Panc1 (cell line): ENCODE measurements at regions not wholly inside any gene's neighbourhood (a gene's known extent, or its start where the extent isn't known, plus 50 kb on each side); places are given as distances from the start of the nearest gene placed in this dataset.

Experiments
- ATAC-seq: fragments of 200-7000 bp; cut with Tn5 transposase; 2 replicates; pipeline ENCODE4 v1.9.1; 2020; ENCODE audit warnings: mild to moderate bottlenecking, moderate library complexity
- BruUV-seq: library from RNA; stranded (reverse); fragments of 400-500 nt; replicated peaks from 2 replicates; lab custom pipeline; 2021; lab: Mats Ljungman, UMichigan
- CTCF ChIA-PET: fragments of 300-600 bp; sonication (Branson Sonifier 250); formaldehyde crosslinking; loops from one replicate; lab custom pipeline; 2022; ENCODE audit warnings: antibody characterized with exemption; lab: Charles Lee
- POLR2A ChIA-PET: fragments of 300-600 bp; sonication (Branson Sonifier 250); formaldehyde crosslinking; loops from one replicate; lab custom pipeline; 2022; ENCODE audit warnings: antibody characterized with exemption; lab: Charles Lee
- DNase-seq: peaks from one replicate; pipeline ENCODE4 v3.0.0-alpha.2; 2010; ENCODE audit warnings: low read depth, low spot score
- H3K27ac ChIP-seq: 2 replicates; pipeline ENCODE4 v1.5.1; 2011; ENCODE audit warnings: mild to moderate bottlenecking, low read length, inconsistent platforms
- H3K27me3 ChIP-seq: fragments of 200-500 bp; sonication (Bioruptor generic); 2 replicates; pipeline ENCODE4 v1.6.0; 2014; ENCODE audit warnings: low read length, inconsistent platforms; ENCODE audit not compliant: control insufficient read depth, insufficient read depth
- H3K36me3 ChIP-seq: fragments of 200-500 bp; sonication (Bioruptor generic); 2 replicates; pipeline ENCODE4 v1.5.1; 2014; ENCODE audit warnings: inconsistent platforms, mild to moderate bottlenecking, low read length, moderate library complexity; ENCODE audit not compliant: control insufficient read depth, insufficient read depth
- H3K4me1 ChIP-seq: 2 replicates; pipeline ENCODE4 v1.5.1; 2011; ENCODE audit warnings: inconsistent platforms, mild to moderate bottlenecking, low read length, moderate library complexity; ENCODE audit not compliant: control insufficient read depth, insufficient read depth
- H3K4me3 ChIP-seq, 2 experiments: 2 replicates each; pipeline ENCODE4 v1.5.1; 2011 to 2012; ENCODE audit warnings: low read depth in 2 of 2, low read length in 2 of 2, mild to moderate bottlenecking in 2 of 2, inconsistent platforms in 1 of 2, moderate library complexity in 1 of 2
- H3K9me3 ChIP-seq: fragments of 200-500 bp; sonication (Bioruptor generic); 2 replicates; pipeline ENCODE4 v1.5.1; 2014; ENCODE audit warnings: low read depth, mild to moderate bottlenecking, inconsistent platforms, low read length, moderate library complexity; ENCODE audit not compliant: control insufficient read depth, insufficient read depth
- POLR2AphosphoS5 ChIP-seq: IDR thresholded peaks from 2 replicates; pipeline ENCODE4 v1.6.1; 2012; ENCODE audit warnings: mild to moderate bottlenecking, low read depth, low read length, moderate library complexity
- SIN3A ChIP-seq: IDR thresholded peaks from 2 replicates; pipeline ENCODE4 v1.6.1; 2012; ENCODE audit warnings: low read depth, mild to moderate bottlenecking, low read length, moderate library complexity, borderline replicate concordance; ENCODE audit not compliant: insufficient read depth
- TCF7L2 ChIP-seq: IDR thresholded peaks from 2 replicates; pipeline ENCODE4 v1.6.1; 2011; ENCODE audit warnings: mild to moderate bottlenecking, low read depth, low read length, inconsistent platforms
- in situ Hi-C: cut with HindIII; loops from 2 replicates; pipeline ENCODE4 v1.10.0; 2016; ENCODE audit warnings: low sequenced_read_pairs, low pct_unique_long_range_greater_than_20kb
- intact Hi-C: fragments of 100-400 bp; cut with micrococcal nuclease; formaldehyde crosslinking; loops from one replicate; pipeline ENCODE4 v1.10.0; 2022; ENCODE audit not compliant: unreplicated experiment
- TF ChIP-seq, protein P1 (sequence below): fragments of 450-650 bp; IDR thresholded peaks from 2 replicates; pipeline ENCODE4 v1.5.1; 2017; ENCODE audit warnings: mild to moderate bottlenecking
- TF ChIP-seq, protein P2 (sequence below), 2 experiments: IDR thresholded peaks; 2 replicates each; pipeline ENCODE4 v1.6.1; 2011 to 2012; ENCODE audit warnings: low read depth in 2 of 2, control low read depth in 1 of 2, low read length in 1 of 2, mild to moderate bottlenecking in 1 of 2, moderate library complexity in 1 of 2; ENCODE audit not compliant: insufficient read depth in 1 of 2

DNA sequence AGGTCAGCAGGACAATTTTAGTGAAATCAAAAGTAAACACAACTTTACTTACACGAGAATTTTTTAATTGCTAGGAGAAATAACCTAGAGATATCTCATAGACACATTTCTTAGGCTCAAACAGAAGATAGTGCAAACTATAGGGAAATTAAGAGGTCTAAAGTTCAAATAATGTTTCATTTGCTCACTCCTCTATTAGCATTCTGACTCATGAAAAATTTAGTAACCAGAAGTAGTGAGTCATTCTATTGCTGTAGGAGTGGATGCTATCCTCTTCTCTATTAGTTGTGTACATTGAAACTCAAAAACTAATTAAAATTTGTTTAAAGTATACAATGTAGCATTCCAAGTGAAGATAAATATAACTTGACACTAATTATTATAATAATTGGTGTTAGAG lies 908.3 kb upstream of the TMEFF2 start:
- no TSS peak for BruUV-seq
- Histone ChIP-seq H3K27ac (no peak overlapping the region), H3K4me3 (no peak overlapping the region), H3K9me3 (no peaks in the 10 kb centered on the region), H3K36me3 (no peaks in the 10 kb centered on the region), H3K27me3 (no peaks in the 10 kb centered on the region), H3K4me1 (no peaks in the 10 kb centered on the region)
- in situ Hi-C loops = no loop called here
- ChIA-PET POLR2A (no interaction called here), CTCF (no interaction called here)
- DNase-seq (no peak), ATAC-seq (no peak)
- intact Hi-C loops = no loop called here
- TF ChIP-seq, protein P1, sequence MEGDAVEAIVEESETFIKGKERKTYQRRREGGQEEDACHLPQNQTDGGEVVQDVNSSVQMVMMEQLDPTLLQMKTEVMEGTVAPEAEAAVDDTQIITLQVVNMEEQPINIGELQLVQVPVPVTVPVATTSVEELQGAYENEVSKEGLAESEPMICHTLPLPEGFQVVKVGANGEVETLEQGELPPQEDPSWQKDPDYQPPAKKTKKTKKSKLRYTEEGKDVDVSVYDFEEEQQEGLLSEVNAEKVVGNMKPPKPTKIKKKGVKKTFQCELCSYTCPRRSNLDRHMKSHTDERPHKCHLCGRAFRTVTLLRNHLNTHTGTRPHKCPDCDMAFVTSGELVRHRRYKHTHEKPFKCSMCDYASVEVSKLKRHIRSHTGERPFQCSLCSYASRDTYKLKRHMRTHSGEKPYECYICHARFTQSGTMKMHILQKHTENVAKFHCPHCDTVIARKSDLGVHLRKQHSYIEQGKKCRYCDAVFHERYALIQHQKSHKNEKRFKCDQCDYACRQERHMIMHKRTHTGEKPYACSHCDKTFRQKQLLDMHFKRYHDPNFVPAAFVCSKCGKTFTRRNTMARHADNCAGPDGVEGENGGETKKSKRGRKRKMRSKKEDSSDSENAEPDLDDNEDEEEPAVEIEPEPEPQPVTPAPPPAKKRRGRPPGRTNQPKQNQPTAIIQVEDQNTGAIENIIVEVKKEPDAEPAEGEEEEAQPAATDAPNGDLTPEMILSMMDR = no peak
- TF ChIP-seq SIN3A = no peak
- no peak for TF ChIP-seq POLR2AphosphoS5
- TF ChIP-seq, protein P2, sequence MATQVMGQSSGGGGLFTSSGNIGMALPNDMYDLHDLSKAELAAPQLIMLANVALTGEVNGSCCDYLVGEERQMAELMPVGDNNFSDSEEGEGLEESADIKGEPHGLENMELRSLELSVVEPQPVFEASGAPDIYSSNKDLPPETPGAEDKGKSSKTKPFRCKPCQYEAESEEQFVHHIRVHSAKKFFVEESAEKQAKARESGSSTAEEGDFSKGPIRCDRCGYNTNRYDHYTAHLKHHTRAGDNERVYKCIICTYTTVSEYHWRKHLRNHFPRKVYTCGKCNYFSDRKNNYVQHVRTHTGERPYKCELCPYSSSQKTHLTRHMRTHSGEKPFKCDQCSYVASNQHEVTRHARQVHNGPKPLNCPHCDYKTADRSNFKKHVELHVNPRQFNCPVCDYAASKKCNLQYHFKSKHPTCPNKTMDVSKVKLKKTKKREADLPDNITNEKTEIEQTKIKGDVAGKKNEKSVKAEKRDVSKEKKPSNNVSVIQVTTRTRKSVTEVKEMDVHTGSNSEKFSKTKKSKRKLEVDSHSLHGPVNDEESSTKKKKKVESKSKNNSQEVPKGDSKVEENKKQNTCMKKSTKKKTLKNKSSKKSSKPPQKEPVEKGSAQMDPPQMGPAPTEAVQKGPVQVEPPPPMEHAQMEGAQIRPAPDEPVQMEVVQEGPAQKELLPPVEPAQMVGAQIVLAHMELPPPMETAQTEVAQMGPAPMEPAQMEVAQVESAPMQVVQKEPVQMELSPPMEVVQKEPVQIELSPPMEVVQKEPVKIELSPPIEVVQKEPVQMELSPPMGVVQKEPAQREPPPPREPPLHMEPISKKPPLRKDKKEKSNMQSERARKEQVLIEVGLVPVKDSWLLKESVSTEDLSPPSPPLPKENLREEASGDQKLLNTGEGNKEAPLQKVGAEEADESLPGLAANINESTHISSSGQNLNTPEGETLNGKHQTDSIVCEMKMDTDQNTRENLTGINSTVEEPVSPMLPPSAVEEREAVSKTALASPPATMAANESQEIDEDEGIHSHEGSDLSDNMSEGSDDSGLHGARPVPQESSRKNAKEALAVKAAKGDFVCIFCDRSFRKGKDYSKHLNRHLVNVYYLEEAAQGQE (IDR thresholded peaks at IDR 0.05; ENCODE audit: insufficient read depth in 1 of 2, low read depth in 2 of 2, low read length in 1 of 2) = no peak
- no peak for TF ChIP-seq TCF7L2

DNA sequence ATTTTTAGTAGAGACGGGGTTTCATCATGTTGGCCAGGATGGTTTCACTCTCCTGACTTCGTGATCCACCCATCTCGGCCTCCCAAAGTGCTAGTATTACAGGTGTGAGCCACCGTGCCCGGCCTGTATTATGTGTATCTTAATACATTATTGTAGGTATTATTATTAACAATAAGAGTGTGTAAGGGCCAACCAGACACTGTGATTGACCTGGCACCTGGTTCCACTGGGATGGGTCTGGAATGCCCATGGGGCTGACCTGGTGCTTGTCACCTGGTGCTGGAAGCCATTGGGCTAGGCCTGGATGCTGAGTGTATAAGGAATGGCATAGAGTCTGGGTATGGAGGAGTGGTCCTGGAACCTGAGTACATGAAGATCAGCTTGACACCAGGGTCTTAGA lies 906.9 kb upstream of the TMEFF2 start:
- Histone ChIP-seq H3K4me3 (no peak overlapping the region), H3K36me3 (no peaks in the 10 kb centered on the region), H3K9me3 (no peaks in the 10 kb centered on the region), H3K4me1 (no peaks in the 10 kb centered on the region), H3K27ac (no peak overlapping the region), H3K27me3 (no peaks in the 10 kb centered on the region)
- in situ Hi-C loops = no loop called here
- intact Hi-C loops = no loop called here
- TF ChIP-seq TCF7L2 = no peak
- TF ChIP-seq SIN3A = no peak
- TF ChIP-seq, protein P1 = no peak
- no peak for TF ChIP-seq POLR2AphosphoS5
- TF ChIP-seq, protein P2 (IDR thresholded peaks at IDR 0.05; ENCODE audit: insufficient read depth in 1 of 2, low read depth in 2 of 2, low read length in 1 of 2) = no peak
- POLR2A ChIA-PET = no interaction called here
- no peak for DNase-seq
- no peak for ATAC-seq
- BruUV-seq = no TSS peak
- CTCF ChIA-PET = no interaction called here
